ENCODE measurements at regions not wholly inside any gene's neighbourhood (a gene's known extent, or its start where the extent isn't known, plus 50 kb on each side); places are given as distances from the start of the nearest gene placed in this dataset.
"Not testable (repeated sequence)": the region's sequence is repeated elsewhere in the genome, so short reads cannot be mapped to it uniquely, and the experiment has no call there.

GRCh38 chr7:142445019-142445686 is 187.3 kb upstream of the PRSS58 start:
- Histone ChIP-seq H3K27me3 (ENCODE audit: control insufficient read depth, insufficient read depth, low read length) (no peaks in the 10 kb centered on the region), H3K36me3 (replicated peaks; ENCODE audit: control insufficient read depth, insufficient read depth, low read length) (no peaks in the 10 kb centered on the region), H3K4me3 (ENCODE audit: insufficient read depth, low read depth, low read length) (no peak overlapping the region)
- DNase-seq: peak; percentile 79

- Histone ChIP-seq H3K27me3 (ENCODE audit: control insufficient read depth, insufficient read depth, low read length) (no peaks in the 10 kb centered on the region), H3K4me3 (ENCODE audit: insufficient read depth, low read depth, low read length) (no peak overlapping the region), H3K36me3 (replicated peaks; ENCODE audit: control insufficient read depth, insufficient read depth, low read length) (no peaks in the 10 kb centered on the region)
- no peak for DNase-seq
Measured at GRCh38 chr7:142443216-142444010, 185.6 kb upstream of the PRSS58 start.

DNA sequence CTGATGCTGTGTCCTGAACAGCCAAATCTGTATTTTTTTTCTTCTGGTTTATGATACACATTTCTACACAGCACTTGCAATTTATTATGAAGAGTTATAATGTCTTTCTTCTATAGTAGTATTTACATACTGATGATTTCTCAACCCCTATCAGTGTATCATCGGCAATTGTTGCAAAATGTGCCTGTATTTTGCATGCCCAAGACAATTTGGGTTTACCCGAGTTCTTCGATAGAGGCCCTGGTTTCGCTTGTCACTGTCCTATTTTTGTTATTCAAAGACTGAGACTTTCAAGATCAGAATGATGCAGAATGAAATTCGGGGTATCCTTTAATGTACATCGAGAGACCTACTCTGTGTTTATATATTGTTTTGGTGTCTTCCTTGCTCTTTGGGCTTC is 184.5 kb upstream of the PRSS58 start:
- Histone ChIP-seq H3K4me3 (ENCODE audit: insufficient read depth, low read depth, low read length) (no peak overlapping the region), H3K36me3 (replicated peaks; ENCODE audit: control insufficient read depth, insufficient read depth, low read length) (no peaks in the 10 kb centered on the region), H3K27me3 (ENCODE audit: control insufficient read depth, insufficient read depth, low read length) (no peaks in the 10 kb centered on the region)
- DNase-seq: no peak

DNA sequence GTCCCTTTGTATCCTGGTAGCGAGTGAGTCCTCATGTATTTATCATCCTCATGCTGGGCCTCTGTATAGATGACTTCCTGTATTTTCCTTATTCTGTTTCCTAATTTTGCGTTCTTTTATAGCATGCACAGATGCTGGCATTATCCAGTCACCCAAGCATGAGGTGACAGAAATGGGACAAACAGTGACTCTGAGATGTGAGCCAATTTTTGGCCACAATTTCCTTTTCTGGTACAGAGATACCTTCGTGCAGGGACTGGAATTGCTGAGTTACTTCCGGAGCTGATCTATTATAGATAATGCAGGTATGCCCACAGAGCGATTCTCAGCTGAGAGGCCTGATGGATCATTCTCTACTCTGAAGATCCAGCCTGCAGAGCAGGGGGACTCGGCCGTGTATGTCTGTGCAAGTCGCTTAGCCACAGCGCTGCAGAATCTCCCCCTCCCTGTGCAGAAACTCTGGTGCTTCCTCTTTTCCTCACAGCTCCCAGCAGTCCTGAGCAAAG is 183.1 kb upstream of the PRSS58 start:
- Histone ChIP-seq H3K36me3 (replicated peaks; ENCODE audit: control insufficient read depth, insufficient read depth, low read length) (no peaks in the 10 kb centered on the region), H3K27me3 (ENCODE audit: control insufficient read depth, insufficient read depth, low read length) (no peaks in the 10 kb centered on the region), H3K4me3 (ENCODE audit: insufficient read depth, low read depth, low read length) (no peak overlapping the region)
- DNase-seq: no peak

DNA sequence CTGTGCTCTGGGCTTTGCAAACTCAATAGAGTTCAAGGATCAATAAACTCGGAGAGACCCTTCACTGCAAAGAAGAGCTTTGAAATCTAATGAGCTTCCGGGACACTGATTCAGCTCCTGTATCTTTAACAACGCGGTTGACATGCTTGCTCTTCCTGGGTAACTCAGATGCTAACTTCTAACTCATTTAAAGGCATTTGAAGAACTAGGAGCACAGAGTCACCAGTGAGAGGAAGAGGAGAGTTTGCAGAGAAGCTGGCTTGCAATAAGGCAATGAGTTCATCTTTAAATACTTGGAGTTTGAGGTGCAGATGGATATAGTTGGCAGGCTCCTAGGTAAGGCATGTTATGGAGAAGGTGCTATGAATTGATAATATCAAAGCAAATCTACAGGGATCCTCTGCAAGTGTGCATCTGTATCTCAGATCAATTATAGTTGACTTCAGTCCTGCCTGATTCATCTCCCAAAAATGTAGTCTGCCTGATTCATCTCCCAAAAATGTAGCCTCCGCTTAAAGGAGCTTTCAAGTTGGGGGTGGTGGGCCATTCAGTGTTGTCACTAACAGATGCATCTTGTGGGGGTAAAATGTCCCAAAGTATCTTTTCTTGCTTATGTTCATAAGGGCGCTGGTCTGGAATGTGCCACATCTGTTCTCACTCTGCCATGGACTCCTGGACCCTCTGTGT is 182.5 kb upstream of the PRSS58 start:
- H3K36me3 ChIP-seq (replicated peaks; ENCODE audit: control insufficient read depth, insufficient read depth, low read length): no peaks in the 10 kb centered on the region
- no peaks in the 10 kb centered on the region for H3K27me3 ChIP-seq (ENCODE audit: control insufficient read depth, insufficient read depth, low read length)
- DNase-seq: no peak
- H3K4me3 ChIP-seq (ENCODE audit: insufficient read depth, low read depth, low read length): no peak overlapping the region

GRCh38 chr7:142439739-142440138 is 181.9 kb upstream of the PRSS58 start:
- no peak overlapping the region for H3K4me3 ChIP-seq (ENCODE audit: insufficient read depth, low read depth, low read length)
- no peaks in the 10 kb centered on the region for H3K27me3 ChIP-seq (ENCODE audit: control insufficient read depth, insufficient read depth, low read length)
- no peaks in the 10 kb centered on the region for H3K36me3 ChIP-seq (replicated peaks; ENCODE audit: control insufficient read depth, insufficient read depth, low read length)
- no peak for DNase-seq

DNA sequence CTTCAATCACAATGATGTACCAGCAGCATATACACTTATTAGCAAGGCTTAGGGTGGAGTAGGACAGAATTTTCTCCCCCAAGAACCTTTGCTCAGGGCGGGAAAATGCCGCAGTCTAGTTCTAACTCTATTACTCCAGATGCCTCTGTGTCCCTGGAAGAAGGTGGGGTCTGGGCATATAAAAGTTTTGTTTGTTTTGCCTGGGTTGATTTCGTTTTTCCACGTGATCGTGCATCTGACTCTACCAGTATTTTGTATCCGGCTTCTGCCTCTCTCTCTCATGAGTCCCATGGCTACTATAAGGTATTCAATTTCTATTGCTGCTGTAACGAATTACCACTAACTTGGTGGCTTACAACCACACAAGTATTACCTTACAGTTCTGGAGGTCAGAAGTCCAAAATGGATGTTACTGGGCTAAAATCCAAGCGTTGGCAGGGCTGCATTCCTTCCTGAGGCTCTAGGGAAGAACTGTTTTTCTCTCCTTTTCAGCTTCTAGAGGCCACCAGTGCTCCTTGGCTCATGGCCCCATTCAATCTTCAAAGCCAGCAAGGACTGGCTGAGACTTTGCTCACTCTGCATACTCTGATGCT is 181.2 kb upstream of the PRSS58 start:
- no peaks in the 10 kb centered on the region for H3K36me3 ChIP-seq (replicated peaks; ENCODE audit: control insufficient read depth, insufficient read depth, low read length)
- DNase-seq: no peak
- no peaks in the 10 kb centered on the region for H3K27me3 ChIP-seq (ENCODE audit: control insufficient read depth, insufficient read depth, low read length)

GRCh38 chr7:142438235-142438922 is 180.5 kb upstream of the PRSS58 start:
- Histone ChIP-seq H3K27me3 (ENCODE audit: control insufficient read depth, insufficient read depth, low read length) (no peaks in the 10 kb centered on the region), H3K4me3 (ENCODE audit: insufficient read depth, low read depth, low read length) (no peak overlapping the region), H3K36me3 (replicated peaks; ENCODE audit: control insufficient read depth, insufficient read depth, low read length) (no peaks in the 10 kb centered on the region)
- peak; percentile 74 for DNase-seq

More for the DNA sequence above, 181.2 kb upstream of the PRSS58 start:
- H3K4me3 ChIP-seq (ENCODE audit: insufficient read depth, low read depth, low read length): no peak overlapping the region

DNA sequence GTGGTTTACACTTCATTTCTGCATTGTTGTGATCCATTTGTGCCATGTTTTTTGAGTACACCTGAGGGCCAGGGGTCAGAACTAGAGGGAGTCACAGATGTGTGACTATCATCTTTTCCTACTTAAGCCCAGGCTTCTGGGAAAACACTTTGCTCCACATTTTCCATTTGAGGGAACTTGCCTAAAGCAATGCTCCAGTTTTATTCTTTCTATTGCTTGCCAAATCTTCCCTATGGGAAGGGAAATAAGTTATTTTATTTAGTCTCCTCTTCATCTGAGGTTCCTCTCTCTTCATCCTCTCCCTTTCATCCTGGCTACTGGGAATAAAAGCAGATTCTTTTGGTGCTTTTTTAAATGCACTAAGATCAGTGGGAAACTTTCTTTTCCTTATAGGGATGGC is 179.9 kb upstream of the PRSS58 start:
- Histone ChIP-seq H3K36me3 (replicated peaks; ENCODE audit: control insufficient read depth, insufficient read depth, low read length) (no peaks in the 10 kb centered on the region), H3K27me3 (ENCODE audit: control insufficient read depth, insufficient read depth, low read length) (no peaks in the 10 kb centered on the region), H3K4me3 (ENCODE audit: insufficient read depth, low read depth, low read length) (no peak overlapping the region)
- no peak for DNase-seq

- Histone ChIP-seq H3K27me3 (ENCODE audit: control insufficient read depth, insufficient read depth, low read length) (no peaks in the 10 kb centered on the region), H3K4me3 (ENCODE audit: insufficient read depth, low read depth, low read length) (no peak overlapping the region), H3K36me3 (replicated peaks; ENCODE audit: control insufficient read depth, insufficient read depth, low read length) (no peaks in the 10 kb centered on the region)
- DNase-seq: peak; percentile 20
Measured at GRCh38 chr7:142436601-142437000, 178.7 kb upstream of the PRSS58 start.

- H3K4me3 ChIP-seq (ENCODE audit: insufficient read depth, low read depth, low read length); DNase-seq; H3K36me3 ChIP-seq (replicated peaks; ENCODE audit: control insufficient read depth, insufficient read depth, low read length); H3K27me3 ChIP-seq (ENCODE audit: control insufficient read depth, insufficient read depth, low read length): not testable (repeated sequence)
Measured at GRCh38 chr7:142435606-142436005, 177.7 kb upstream of the PRSS58 start.

DNA sequence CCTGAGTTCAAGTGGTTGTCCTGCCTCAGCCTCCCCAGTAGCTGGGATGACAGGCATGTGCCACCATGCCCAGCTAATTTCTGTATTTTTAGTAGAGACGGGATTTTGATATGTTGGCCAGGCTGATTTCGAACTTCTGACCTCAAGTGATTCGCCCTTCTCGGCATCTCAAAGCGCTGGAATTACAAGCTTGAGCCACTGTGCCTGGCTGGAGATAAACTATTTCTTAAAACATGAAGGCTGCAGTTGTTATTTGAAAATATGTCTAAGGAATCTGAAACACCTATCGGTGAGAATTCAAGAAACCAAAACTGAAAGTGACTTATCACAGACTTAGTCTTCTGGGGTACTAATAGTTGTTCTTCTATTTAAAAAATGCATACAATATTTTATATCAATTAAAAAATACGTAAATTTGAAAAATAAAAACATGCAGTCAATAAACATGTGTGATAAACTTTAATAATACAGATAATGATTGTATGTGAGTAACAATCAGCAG is 176.9 kb upstream of the PRSS58 start:
- no peak for DNase-seq
- H3K4me3 ChIP-seq (ENCODE audit: insufficient read depth, low read depth, low read length): no peak overlapping the region
- no peaks in the 10 kb centered on the region for H3K27me3 ChIP-seq (ENCODE audit: control insufficient read depth, insufficient read depth, low read length)
- H3K36me3 ChIP-seq (replicated peaks; ENCODE audit: control insufficient read depth, insufficient read depth, low read length): no peaks in the 10 kb centered on the region

- H3K4me3 ChIP-seq (ENCODE audit: insufficient read depth, low read depth, low read length); H3K36me3 ChIP-seq (replicated peaks; ENCODE audit: control insufficient read depth, insufficient read depth, low read length); DNase-seq; H3K27me3 ChIP-seq (ENCODE audit: control insufficient read depth, insufficient read depth, low read length): not testable (repeated sequence)
Measured at GRCh38 chr7:142434133-142434532, 176.3 kb upstream of the PRSS58 start.

GRCh38 chr7:142432377-142432776 is 174.5 kb upstream of the PRSS58 start:
- no peak for DNase-seq
- H3K27me3 ChIP-seq (ENCODE audit: control insufficient read depth, insufficient read depth, low read length): no peaks in the 10 kb centered on the region
- H3K36me3 ChIP-seq (replicated peaks; ENCODE audit: control insufficient read depth, insufficient read depth, low read length): no peaks in the 10 kb centered on the region
- no peak overlapping the region for H3K4me3 ChIP-seq (ENCODE audit: insufficient read depth, low read depth, low read length)

Measured in H7 (cell line).